Right atrium auricular region (tissue), 2 donors: ENCODE measurements at regions not wholly inside any gene's neighbourhood (a gene's known extent, or its start where the extent isn't known, plus 50 kb on each side); places are given as distances from the start of the nearest gene placed in this dataset.

Experiments used
- DNase-seq: peaks from one replicate; pipeline ENCODE4 v3.0.0-alpha.2; 2019; ENCODE audit warnings: low spot score
- H3K27ac ChIP-seq, 2 donors: fragments of 200-600 bp; sonication (generic); 1 replicate in 1 of 2; 2 replicates in 1 of 2; pipeline ENCODE4 v1.5.1; 2016 to 2019
- H3K27me3 ChIP-seq, 2 donors: fragments of 200-600 bp; sonication (generic); one replicate each; pipeline versions ENCODE4 v1.5.1 to v1.6.0; 2017 to 2019
- H3K36me3 ChIP-seq: fragments of 200-600 bp; sonication (generic); one replicate; pipeline ENCODE4 v1.5.1; 2016
- H3K4me1 ChIP-seq, 2 donors: fragments of 200-600 bp; sonication (generic); one replicate each; pipeline versions ENCODE4 v1.5.1 to v1.6.0; 2017 to 2019
- H3K4me3 ChIP-seq, 2 donors: fragments of 200-600 bp; sonication (generic); 1 replicate in 1 of 2; 2 replicates in 1 of 2; pipeline ENCODE4 v1.5.1; 2017 to 2019; ENCODE audit warnings: mild to moderate bottlenecking in 1 of 2, moderate library complexity in 1 of 2
- H3K9me3 ChIP-seq, 2 donors: fragments of 200-600 bp; sonication (generic); one replicate each; pipeline ENCODE4 v1.5.1; 2019
- CTCF ChIP-seq, 2 donors: fragments of 200-600 bp; sonication (generic); IDR thresholded peaks; one replicate each; pipeline ENCODE4 v1.5.1; 2019; ENCODE audit warnings: antibody characterized with exemption in 2 of 2

- H3K27ac ChIP-seq: no peak overlapping the region
These were observed 140.2 kb upstream of the COL11A1 start for GRCh38 chr1:103248417-103249102.

GRCh38 chr1:103247517-103247916 lies 139.2 kb upstream of the COL11A1 start:
- Histone ChIP-seq H3K36me3 (no peaks in the 10 kb centered on the region), H3K4me1 (no peaks in the 10 kb centered on the region), H3K4me3 (no peak overlapping the region), H3K9me3 (no peaks in the 10 kb centered on the region), H3K27ac (no peak overlapping the region), H3K27me3 (no peaks in the 10 kb centered on the region)
- no peak for TF ChIP-seq CTCF (IDR thresholded peaks at IDR 0.05)
- no peak for DNase-seq

More at GRCh38 chr1:103248417-103249102, 140.2 kb upstream of the COL11A1 start:
- no peak for TF ChIP-seq CTCF (IDR thresholded peaks at IDR 0.05)
- Histone ChIP-seq H3K36me3 (no peaks in the 10 kb centered on the region), H3K4me1 (no peaks in the 10 kb centered on the region), H3K9me3 (no peaks in the 10 kb centered on the region), H3K27me3 (no peaks in the 10 kb centered on the region), H3K4me3 (no peak overlapping the region)
- DNase-seq: no peak

GRCh38 chr1:103243481-103243880 lies 135.2 kb upstream of the COL11A1 start:
- Histone ChIP-seq H3K36me3 (no peaks in the 10 kb centered on the region), H3K4me3 (no peak overlapping the region), H3K9me3 (no peaks in the 10 kb centered on the region), H3K27ac (no peak overlapping the region), H3K4me1 (no peaks in the 10 kb centered on the region), H3K27me3 (no peaks in the 10 kb centered on the region)
- TF ChIP-seq CTCF (IDR thresholded peaks at IDR 0.05): no peak
- no peak for DNase-seq

GRCh38 chr1:103239034-103239433 lies 130.7 kb upstream of the COL11A1 start:
- Histone ChIP-seq H3K27ac (no peak overlapping the region), H3K4me1 (no peaks in the 10 kb centered on the region), H3K36me3 (no peaks in the 10 kb centered on the region), H3K9me3 (no peaks in the 10 kb centered on the region), H3K27me3 (no peaks in the 10 kb centered on the region), H3K4me3 (no peak overlapping the region)
- TF ChIP-seq CTCF (IDR thresholded peaks at IDR 0.05): no peak
- no peak for DNase-seq

- no peaks in the 10 kb centered on the region for H3K27me3 ChIP-seq
- no peaks in the 10 kb centered on the region for H3K4me1 ChIP-seq
- H3K36me3 ChIP-seq: no peaks in the 10 kb centered on the region
- H3K9me3 ChIP-seq: no peaks in the 10 kb centered on the region
- no peak overlapping the region for H3K27ac ChIP-seq
- TF ChIP-seq CTCF (IDR thresholded peaks at IDR 0.05): no peak
- no peak for DNase-seq
- H3K4me3 ChIP-seq: no peak overlapping the region
These were observed 121.7 kb upstream of the COL11A1 start for GRCh38 chr1:103230061-103230460.

GRCh38 chr1:103220631-103221041 lies 112.3 kb upstream of the COL11A1 start:
- H3K4me1 ChIP-seq: no peaks in the 10 kb centered on the region
- no peaks in the 10 kb centered on the region for H3K27me3 ChIP-seq
- no peaks in the 10 kb centered on the region for H3K36me3 ChIP-seq
- no peak overlapping the region for H3K4me3 ChIP-seq
- H3K9me3 ChIP-seq: no peaks in the 10 kb centered on the region
- no peak for DNase-seq
- TF ChIP-seq CTCF (IDR thresholded peaks at IDR 0.05): no peak
- H3K27ac ChIP-seq: no peak overlapping the region
